CD14-positive monocyte (primary cell): ENCODE measurements at regions not wholly inside any gene's neighbourhood (a gene's known extent, or its start where the extent isn't known, plus 50 kb on each side); places are given as distances from the start of the nearest gene placed in this dataset.

ENCODE experiments used
- DNase-seq, 3 donors: peaks; one replicate each; pipeline ENCODE4 v3.0.0-alpha.2; 2011 to 2022
- H2AFZ ChIP-seq: 2 replicates; pipeline ENCODE4 v1.6.0; 2012; ENCODE audit warnings: mild to moderate bottlenecking, low read depth, low read length, inconsistent platforms; ENCODE audit not compliant: insufficient read depth, poor library complexity, severe bottlenecking
- H3K27ac ChIP-seq, 2 donors: 1 replicate in 1 of 2; 2 replicates in 1 of 2; pipeline ENCODE4 v1.5.1; 2012 to 2013; ENCODE audit warnings: low read length in 2 of 2, control low read depth in 1 of 2, inconsistent platforms in 1 of 2, low read depth in 1 of 2, mild to moderate bottlenecking in 1 of 2
- H3K27me3 ChIP-seq, 2 donors: one replicate each; pipeline versions ENCODE4 v1.6.0 to v1.6.1; 2011 to 2013; ENCODE audit warnings: low read length in 2 of 2; ENCODE audit not compliant: control insufficient read depth in 2 of 2, insufficient read depth in 2 of 2
- H3K36me3 ChIP-seq, 2 donors: replicated peaks in 1 of 2; 1 replicate in 1 of 2; 2 replicates in 1 of 2; pipeline versions ENCODE4 v1.5.1 to v1.6.1; 2012 to 2013; ENCODE audit warnings: low read length in 2 of 2, control low read depth in 1 of 2, inconsistent platforms in 1 of 2, mild to moderate bottlenecking in 1 of 2; ENCODE audit not compliant: insufficient read depth in 2 of 2, control insufficient read depth in 1 of 2
- H3K4me1 ChIP-seq, 2 donors: 1 replicate in 1 of 2; 2 replicates in 1 of 2; pipeline versions ENCODE4 v1.5.1 to v1.6.1; 2012 to 2013; ENCODE audit warnings: low read length in 2 of 2, control low read depth in 1 of 2, inconsistent platforms in 1 of 2, mild to moderate bottlenecking in 1 of 2, moderate library complexity in 1 of 2; ENCODE audit not compliant: insufficient read depth in 2 of 2, control insufficient read depth in 1 of 2
- H3K4me2 ChIP-seq: replicated peaks from 2 replicates; pipeline ENCODE3; 2012; ENCODE audit warnings: low read length, moderate library complexity, mild to moderate bottlenecking; ENCODE audit not compliant: poor library complexity, severe bottlenecking; ENCODE audit errors: extremely low read depth
- H3K4me3 ChIP-seq, 3 experiments: fragments of 200-600 bp in 1 of 3; sonication (generic) in 1 of 3; replicated peaks in 1 of 3; 1 replicate in 2 of 3; 2 replicates in 1 of 3; pipeline ENCODE4 v1.5.1; 2011 to 2013; ENCODE audit warnings: low read length in 3 of 3, mild to moderate bottlenecking in 3 of 3, control low read depth in 2 of 3, low read depth in 2 of 3, inconsistent platforms in 1 of 3, moderate library complexity in 1 of 3
- H3K79me2 ChIP-seq: 2 replicates; pipeline ENCODE4 v1.6.0; 2012; ENCODE audit warnings: mild to moderate bottlenecking, control low read depth, inconsistent platforms, low read length, moderate library complexity; ENCODE audit not compliant: insufficient read depth
- H3K9ac ChIP-seq: 2 replicates; pipeline ENCODE4 v1.6.0; 2017; ENCODE audit warnings: low read length, mild to moderate bottlenecking; ENCODE audit not compliant: insufficient read depth, poor library complexity, severe bottlenecking
- H3K9me3 ChIP-seq, 2 donors: replicated peaks in 1 of 2; 1 replicate in 1 of 2; 2 replicates in 1 of 2; pipeline versions ENCODE4 v1.5.1 to v1.6.1; 2012 to 2013; ENCODE audit warnings: low read length in 2 of 2, control low read depth in 1 of 2; ENCODE audit not compliant: control insufficient read depth in 1 of 2, insufficient read depth in 1 of 2
- H4K20me1 ChIP-seq: 2 replicates; pipeline ENCODE4 v1.6.0; 2012; ENCODE audit warnings: mild to moderate bottlenecking, low read length, control low read depth, moderate library complexity; ENCODE audit not compliant: insufficient read depth
- H3K27ac Mint-ChIP-seq, 7 donors: one replicate each; pipeline ENCODE4 v1.8.0; 2020; ENCODE audit warnings: mild to moderate bottlenecking in 7 of 7, mixed read lengths in 7 of 7, moderate library complexity in 6 of 7, inconsistent platforms in 2 of 7
- H3K27me3 Mint-ChIP-seq, 3 donors: one replicate each; pipeline ENCODE4 v1.8.0; 2021 to 2022; ENCODE audit warnings: low read depth in 3 of 3, mild to moderate bottlenecking in 3 of 3, mixed read lengths in 3 of 3, moderate library complexity in 3 of 3, inconsistent platforms in 1 of 3
- H3K36me3 Mint-ChIP-seq, 2 donors: one replicate each; pipeline ENCODE4 v1.8.0; 2020; ENCODE audit warnings: mixed read lengths in 2 of 2, inconsistent platforms in 1 of 2, mild to moderate bottlenecking in 1 of 2
- H3K4me1 Mint-ChIP-seq: one replicate; pipeline ENCODE4 v1.8.0; 2020; ENCODE audit warnings: mild to moderate bottlenecking, mixed read lengths
- H3K4me3 Mint-ChIP-seq, 2 donors: one replicate each; pipeline ENCODE4 v1.8.0; 2020; ENCODE audit warnings: mild to moderate bottlenecking in 2 of 2, mixed read lengths in 2 of 2, moderate library complexity in 1 of 2
- H3K9me3 Mint-ChIP-seq, 7 donors: one replicate each; pipeline ENCODE4 v1.8.0; 2020 to 2022; ENCODE audit warnings: mixed read lengths in 7 of 7, mild to moderate bottlenecking in 6 of 7, moderate library complexity in 6 of 7, inconsistent platforms in 2 of 7
- WGBS: methylation state at CpG from one replicate; pipeline ENCODE4 v1.1.5; 2013; ENCODE audit warnings: missing lambda C conversion rate; ENCODE audit not compliant: insufficient coverage; 5-methylcytosine and 5-hydroxymethylcytosine counted together
- intact Hi-C, 2 donors: fragments of 100-400 bp; cut with micrococcal nuclease; formaldehyde crosslinking; loops; one replicate each; pipeline versions ENCODE4 v1.15.0 to v1.15.1; 2023
- TF ChIP-seq, protein P1 (sequence below): fragments of 200-600 bp; IDR thresholded peaks from one replicate; pipeline ENCODE4 v1.8.0; 2022; ENCODE audit warnings: antibody characterized with exemption, mild to moderate bottlenecking

DNA sequence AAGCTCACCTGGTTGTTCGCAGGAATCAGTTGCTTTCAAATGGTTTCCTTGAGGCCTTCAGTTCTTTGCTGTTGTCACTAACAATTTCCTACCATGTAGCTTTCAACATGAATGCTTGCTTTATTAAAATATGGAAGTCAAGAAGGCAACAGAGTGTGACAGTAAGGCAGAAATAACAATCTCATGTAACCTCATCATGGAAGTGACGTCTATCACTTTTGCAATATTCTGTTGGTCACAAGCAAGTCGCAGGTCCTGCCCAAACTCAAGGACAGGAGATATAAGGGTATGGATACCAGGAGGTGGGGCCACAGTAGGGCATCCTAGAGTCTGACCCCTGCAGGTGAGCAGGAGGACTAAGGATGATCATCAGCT, 296.8 kb upstream of the ZP4 start:
- intact Hi-C loops, result no loop called here

DNA sequence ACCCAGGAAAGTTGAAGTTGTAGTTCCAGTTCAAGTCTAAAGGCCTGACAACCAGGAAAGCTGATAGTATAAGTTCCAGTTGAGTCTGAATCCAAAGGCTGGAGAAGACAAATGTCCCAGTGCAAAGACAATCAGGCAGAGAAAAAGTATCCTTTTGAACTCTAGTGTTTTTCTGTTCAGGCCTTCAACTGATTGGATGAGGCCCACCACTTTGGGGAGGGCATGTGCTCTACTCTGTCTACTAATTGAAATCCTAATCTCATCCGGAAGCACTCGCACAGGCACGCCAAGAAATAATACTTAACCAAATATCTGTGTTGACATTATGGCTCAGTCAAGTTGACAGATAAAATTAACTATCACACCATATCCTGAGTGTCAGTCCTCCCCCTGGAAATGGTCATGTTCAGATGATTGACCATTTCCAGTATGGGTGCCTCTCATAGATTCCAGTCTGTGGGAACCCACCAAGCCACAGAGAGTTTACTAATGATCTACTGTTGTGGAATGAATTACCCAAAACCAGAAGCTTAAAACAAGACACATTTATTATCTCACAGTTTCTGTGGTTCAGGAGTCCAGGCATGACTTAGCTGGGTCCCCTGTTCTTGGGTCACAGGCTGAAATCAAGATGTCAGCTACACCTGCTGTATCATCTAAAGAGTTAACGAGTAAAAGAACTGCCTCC, 296.3 kb upstream of the ZP4 start:
- H3K4me1 ChIP-seq, result no peaks in the 10 kb centered on the region
- H3K4me2 ChIP-seq, result no peak overlapping the region
- no peaks in the 10 kb centered on the region for H3K36me3 Mint-ChIP-seq
- DNase-seq, result no peak
- no peaks in the 10 kb centered on the region for H3K79me2 ChIP-seq
- no peaks in the 10 kb centered on the region for H3K27me3 ChIP-seq
- WGBS, result no CpG with 5 or more reads among the region's 4 CpGs
- peaks cover 2 to 20% (median 6%) of the 10 kb centered on the region in 7 donors for H3K9me3 Mint-ChIP-seq
- H2AFZ ChIP-seq, result no peak overlapping the region
- H3K36me3 ChIP-seq, result no peaks in the 10 kb centered on the region
- TF ChIP-seq, protein P1, sequence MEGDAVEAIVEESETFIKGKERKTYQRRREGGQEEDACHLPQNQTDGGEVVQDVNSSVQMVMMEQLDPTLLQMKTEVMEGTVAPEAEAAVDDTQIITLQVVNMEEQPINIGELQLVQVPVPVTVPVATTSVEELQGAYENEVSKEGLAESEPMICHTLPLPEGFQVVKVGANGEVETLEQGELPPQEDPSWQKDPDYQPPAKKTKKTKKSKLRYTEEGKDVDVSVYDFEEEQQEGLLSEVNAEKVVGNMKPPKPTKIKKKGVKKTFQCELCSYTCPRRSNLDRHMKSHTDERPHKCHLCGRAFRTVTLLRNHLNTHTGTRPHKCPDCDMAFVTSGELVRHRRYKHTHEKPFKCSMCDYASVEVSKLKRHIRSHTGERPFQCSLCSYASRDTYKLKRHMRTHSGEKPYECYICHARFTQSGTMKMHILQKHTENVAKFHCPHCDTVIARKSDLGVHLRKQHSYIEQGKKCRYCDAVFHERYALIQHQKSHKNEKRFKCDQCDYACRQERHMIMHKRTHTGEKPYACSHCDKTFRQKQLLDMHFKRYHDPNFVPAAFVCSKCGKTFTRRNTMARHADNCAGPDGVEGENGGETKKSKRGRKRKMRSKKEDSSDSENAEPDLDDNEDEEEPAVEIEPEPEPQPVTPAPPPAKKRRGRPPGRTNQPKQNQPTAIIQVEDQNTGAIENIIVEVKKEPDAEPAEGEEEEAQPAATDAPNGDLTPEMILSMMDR, result no peak
- H4K20me1 ChIP-seq, result no peaks in the 10 kb centered on the region
- peaks cover 0 to 6% of the 10 kb centered on the region in 2 donors for H3K9me3 ChIP-seq
- H3K4me3 Mint-ChIP-seq, result no peak overlapping the region
- H3K4me3 ChIP-seq, result no peak overlapping the region
- H3K27ac ChIP-seq, result no peak overlapping the region
- H3K27me3 Mint-ChIP-seq, result peaks cover 0 to 3% (median 0%) of the 10 kb centered on the region in 3 donors
- no peak overlapping the region for H3K9ac ChIP-seq
- no peak overlapping the region for H3K27ac Mint-ChIP-seq
- H3K4me1 Mint-ChIP-seq, result no peaks in the 10 kb centered on the region
- intact Hi-C loops, result no loop called here

More for the DNA sequence above, 296.8 kb upstream of the ZP4 start:
- 100% methylated on average over 1 of the region's 3 CpGs for WGBS
- Histone ChIP-seq H3K4me3 (no peak overlapping the region), H3K27ac (no peak overlapping the region), H3K36me3 (no peaks in the 10 kb centered on the region), H3K9ac (no peak overlapping the region), H3K79me2 (no peaks in the 10 kb centered on the region), H2AFZ (no peak overlapping the region), H3K9me3 (peaks cover 0 to 6% of the 10 kb centered on the region in 2 donors), H3K27me3 (no peaks in the 10 kb centered on the region), H4K20me1 (no peaks in the 10 kb centered on the region), H3K4me2 (no peak overlapping the region), H3K4me1 (no peaks in the 10 kb centered on the region)
- H3K27ac Mint-ChIP-seq, result no peak overlapping the region
- H3K4me3 Mint-ChIP-seq, result no peak overlapping the region
- peaks cover 0 to 3% (median 0%) of the 10 kb centered on the region in 3 donors for H3K27me3 Mint-ChIP-seq
- DNase-seq, result no peak
- H3K9me3 Mint-ChIP-seq, result peaks cover 2 to 20% (median 6%) of the 10 kb centered on the region in 7 donors
- H3K4me1 Mint-ChIP-seq, result no peaks in the 10 kb centered on the region
- TF ChIP-seq, protein P1, result no peak
- H3K36me3 Mint-ChIP-seq, result no peaks in the 10 kb centered on the region
